Psoas muscle (tissue), 7 donors: ENCODE measurements at regions not wholly inside any gene's neighbourhood (a gene's known extent, or its start where the extent isn't known, plus 50 kb on each side); places are given as distances from the start of the nearest gene placed in this dataset.

Experiments
- ATAC-seq, 4 donors: fragments of 200-7000 bp; cut with Tn5 transposase; one replicate each; pipeline ENCODE4 v1.9.1; 2020; ENCODE audit warnings: moderate library complexity in 3 of 4, mild to moderate bottlenecking in 2 of 4
- DNase-seq, 2 donors: peaks; one replicate each; pipeline ENCODE4 v3.0.0-alpha.2; 2020
- H3K27ac ChIP-seq: fragments of 200-600 bp; one replicate; pipeline ENCODE4 v1.8.0; 2022
- H3K27me3 ChIP-seq, 3 donors: fragments of 200-600 bp in 1 of 3; one replicate each; pipeline versions ENCODE4 v1.6.1 to v1.8.0; 2013 to 2022; ENCODE audit warnings: low read length in 2 of 3, mild to moderate bottlenecking in 2 of 3, moderate library complexity in 1 of 3; ENCODE audit not compliant: insufficient read depth in 3 of 3
- H3K36me3 ChIP-seq, 2 donors: fragments of 200-600 bp in 1 of 2; one replicate each; pipeline versions ENCODE4 v1.6.1 to v1.8.0; 2013 to 2022; ENCODE audit warnings: low read depth in 1 of 2, mild to moderate bottlenecking in 1 of 2, moderate library complexity in 1 of 2; ENCODE audit not compliant: insufficient read depth in 1 of 2
- H3K4me1 ChIP-seq: fragments of 200-600 bp; one replicate; pipeline ENCODE4 v1.8.0; 2022
- H3K4me3 ChIP-seq: fragments of 200-600 bp; one replicate; pipeline ENCODE4 v1.8.0; 2022; ENCODE audit warnings: mild to moderate bottlenecking
- H3K9me3 ChIP-seq: fragments of 200-600 bp; one replicate; pipeline ENCODE4 v1.8.0; 2022
- CTCF ChIP-seq: fragments of 200-600 bp; IDR thresholded peaks from one replicate; pipeline ENCODE4 v1.8.0; 2022; ENCODE audit warnings: antibody characterized with exemption
- WGBS, 3 donors: extraction: QIAGEN DNeasy Blood & Tissue Kit; methylation state at CpG; one replicate each; pipeline versions ENCODE4 v1.1.6 to v1.1.7; 2013; 5-methylcytosine and 5-hydroxymethylcytosine counted together
- intact Hi-C, 2 donors: fragments of 100-400 bp; cut with DNase I; formaldehyde crosslinking; loops; one replicate each; pipeline versions ENCODE4 v1.11.0 to v1.14.2; 2022
- donor health status: healthy with polysubstance abuse.
- donor health status: DM: no; HTN: no; CAD: no; lungs with moderate emphysema.
- donor health status: Bipolar disorder and iron deficiency.
- donor health status: healthy.
- donor health status: DM: yes; HTN: yes; CAD: no.
- donor health status: DM: no; HTN: no; CAD: no.
- donor health status: DM: yes; HTN: yes; CAD: no.

DNA sequence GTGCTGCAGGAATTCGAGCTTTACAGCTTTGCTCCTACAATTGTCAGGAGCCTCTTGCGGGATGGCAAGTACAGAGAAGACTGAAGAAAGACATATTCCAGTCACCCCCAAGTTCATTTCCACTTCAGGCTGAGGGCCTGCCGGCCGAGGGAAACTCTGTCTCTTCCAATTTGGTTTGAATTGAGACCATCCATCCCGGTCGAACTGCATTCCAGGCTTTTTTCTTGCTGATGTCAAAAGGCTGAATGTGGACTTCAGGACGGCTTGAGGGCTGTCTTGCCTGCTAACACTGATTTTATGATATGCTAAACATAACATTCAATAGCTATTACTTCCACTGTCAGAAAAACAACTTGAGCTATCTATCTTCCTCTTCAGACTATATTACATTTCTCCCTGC is 79.8 kb upstream of the PLXNA2 start:
- H3K9me3 ChIP-seq = no peaks in the 10 kb centered on the region
- WGBS, 3 donors = 56 to 64% (median 62%) methylated on average over 7 of the region's 7 CpGs
- TF ChIP-seq CTCF = no peak
- intact Hi-C loops = no loop called here
- DNase-seq (no peak), ATAC-seq (no peak)
- H3K4me3 ChIP-seq = no peak overlapping the region
- H3K27me3 ChIP-seq = no peaks in the 10 kb centered on the region
- H3K36me3 ChIP-seq = no peaks in the 10 kb centered on the region
- H3K27ac ChIP-seq = no peak overlapping the region
- no peaks in the 10 kb centered on the region for H3K4me1 ChIP-seq

- no peak for TF ChIP-seq CTCF
- DNase-seq (no peak), ATAC-seq (no peak)
- H3K4me1 ChIP-seq = no peaks in the 10 kb centered on the region
- no peaks in the 10 kb centered on the region for H3K36me3 ChIP-seq
- intact Hi-C loops = no loop called here
- 62 to 69% (median 68%) methylated on average over 1 of the region's 1 CpG for WGBS, 3 donors
- peaks cover 0 to 2% (median 0%) of the 10 kb centered on the region in 3 donors for H3K27me3 ChIP-seq
- H3K4me3 ChIP-seq = no peak overlapping the region
- H3K27ac ChIP-seq = no peak overlapping the region
- H3K9me3 ChIP-seq = no peaks in the 10 kb centered on the region
These were observed 81.8 kb upstream of the PLXNA2 start for GRCh38 chr1:208326033-208326432.

DNA sequence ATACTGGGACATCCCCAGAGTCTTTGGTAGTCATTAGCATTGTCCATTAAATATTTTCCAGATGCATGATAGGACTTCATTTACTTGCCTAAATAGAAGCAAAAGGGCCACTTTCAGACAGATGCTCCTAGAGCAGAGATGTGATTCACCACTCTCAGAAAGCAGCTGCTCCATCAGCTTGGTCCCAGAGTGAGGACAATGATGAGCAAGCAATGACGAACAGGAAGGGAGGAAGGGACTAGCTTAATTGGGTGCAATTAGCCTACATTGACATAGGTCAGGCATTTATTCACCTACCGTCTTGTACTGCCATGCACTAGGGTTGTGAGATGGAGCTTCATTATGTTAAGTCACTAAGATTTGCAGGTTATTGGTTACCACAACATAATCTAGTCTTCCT is 85.1 kb upstream of the PLXNA2 start:
- no peaks in the 10 kb centered on the region for H3K4me1 ChIP-seq
- H3K4me3 ChIP-seq = no peak overlapping the region
- H3K27ac ChIP-seq = no peak overlapping the region
- intact Hi-C loops = no loop called here
- WGBS, 3 donors = 65 to 81% (median 68%) methylated on average over 2 of the region's 2 CpGs
- DNase-seq = no peak
- no peak for TF ChIP-seq CTCF
- no peaks in the 10 kb centered on the region for H3K9me3 ChIP-seq
- ATAC-seq = no peak
- no peaks in the 10 kb centered on the region for H3K36me3 ChIP-seq
- peaks cover 0 to 2% (median 0%) of the 10 kb centered on the region in 3 donors for H3K27me3 ChIP-seq

GRCh38 chr1:208332036-208332773 is 88.0 kb upstream of the PLXNA2 start:
- Histone ChIP-seq H3K27me3 (peaks cover 0 to 2% (median 0%) of the 10 kb centered on the region in 3 donors), H3K27ac (no peak overlapping the region), H3K36me3 (no peaks in the 10 kb centered on the region), H3K4me1 (no peaks in the 10 kb centered on the region), H3K9me3 (no peaks in the 10 kb centered on the region), H3K4me3 (no peak overlapping the region)
- ATAC-seq (no peak), DNase-seq (no peak)
- intact Hi-C loops = no loop called here
- TF ChIP-seq CTCF = no peak
- WGBS, 3 donors = 78 to 82% (median 79%) methylated on average over 6 of the region's 6 CpGs

GRCh38 chr1:208332774-208333126 is 88.6 kb upstream of the PLXNA2 start:
- Histone ChIP-seq H3K27me3 (peaks cover 0 to 2% (median 0%) of the 10 kb centered on the region in 3 donors), H3K36me3 (no peaks in the 10 kb centered on the region), H3K4me3 (no peak overlapping the region), H3K9me3 (no peaks in the 10 kb centered on the region), H3K4me1 (no peaks in the 10 kb centered on the region), H3K27ac (no peak overlapping the region)
- ATAC-seq (no peak), DNase-seq (no peak)
- intact Hi-C loops = no loop called here
- 30 to 37% (median 30%) methylated on average over 1 of the region's 1 CpG for WGBS, 3 donors
- no peak for TF ChIP-seq CTCF
